AG04449 (cell line): ENCODE measurements at regions not wholly inside any gene's neighbourhood (a gene's known extent, or its start where the extent isn't known, plus 50 kb on each side); places are given as distances from the start of the nearest gene placed in this dataset.
"Not testable (repeated sequence)": the region's sequence is repeated elsewhere in the genome, so short reads cannot be mapped to it uniquely, and the experiment has no call there.

Experiments used
- CTCF ChIA-PET: fragments of 350-600 bp; formaldehyde crosslinking; extraction: SDS; loops from one replicate; lab custom pipeline; 2021; ENCODE audit warnings: antibody characterized with exemption; lab: Yijun Ruan, JAX
- POLR2A ChIA-PET: fragments of 400-600, 350-600 bp; formaldehyde crosslinking; extraction: SDS; loops from one replicate; lab custom pipeline; 2020; ENCODE audit warnings: antibody characterized with exemption, inconsistent platforms; lab: Yijun Ruan, JAX
- DNase-seq: peaks from one replicate; pipeline ENCODE4 v3.0.0-alpha.2; 2010; ENCODE audit warnings: low read depth, low spot score
- H3K4me3 ChIP-seq: 2 replicates; pipeline ENCODE4 v1.5.1; 2011; ENCODE audit warnings: low read depth, mild to moderate bottlenecking, control low read depth, low read length
- TF ChIP-seq, protein P1 (sequence below): IDR thresholded peaks from one replicate; pipeline ENCODE4 v1.5.1; 2011; ENCODE audit warnings: mild to moderate bottlenecking, moderate library complexity, low read length, control low read depth, inconsistent platforms; ENCODE audit not compliant: insufficient read depth; ENCODE audit errors: missing control alignments

DNA sequence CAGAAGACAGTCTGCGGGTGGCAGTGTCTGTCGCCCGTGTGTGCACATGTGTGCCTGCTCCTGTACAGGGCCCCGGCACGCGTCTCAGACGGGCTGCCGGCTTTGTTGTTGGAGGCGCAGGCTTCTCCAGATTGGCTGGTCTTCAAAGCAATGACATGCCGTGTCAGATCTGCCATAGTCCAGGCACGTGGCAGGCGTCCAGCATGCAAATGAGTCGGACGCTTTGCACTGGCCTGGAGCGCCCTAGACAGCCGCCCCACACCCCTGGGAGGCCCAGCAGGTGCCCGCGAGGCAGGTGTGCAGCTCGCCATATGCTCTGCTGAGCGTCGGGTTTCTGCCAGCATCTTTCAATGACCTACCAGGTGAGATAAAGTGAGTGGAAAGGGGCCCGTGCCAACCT, 71.5 kb downstream of the GADD45G start:
- DNase-seq, result no peak
- POLR2A ChIA-PET, result no interaction called here
- TF ChIP-seq, protein P1, sequence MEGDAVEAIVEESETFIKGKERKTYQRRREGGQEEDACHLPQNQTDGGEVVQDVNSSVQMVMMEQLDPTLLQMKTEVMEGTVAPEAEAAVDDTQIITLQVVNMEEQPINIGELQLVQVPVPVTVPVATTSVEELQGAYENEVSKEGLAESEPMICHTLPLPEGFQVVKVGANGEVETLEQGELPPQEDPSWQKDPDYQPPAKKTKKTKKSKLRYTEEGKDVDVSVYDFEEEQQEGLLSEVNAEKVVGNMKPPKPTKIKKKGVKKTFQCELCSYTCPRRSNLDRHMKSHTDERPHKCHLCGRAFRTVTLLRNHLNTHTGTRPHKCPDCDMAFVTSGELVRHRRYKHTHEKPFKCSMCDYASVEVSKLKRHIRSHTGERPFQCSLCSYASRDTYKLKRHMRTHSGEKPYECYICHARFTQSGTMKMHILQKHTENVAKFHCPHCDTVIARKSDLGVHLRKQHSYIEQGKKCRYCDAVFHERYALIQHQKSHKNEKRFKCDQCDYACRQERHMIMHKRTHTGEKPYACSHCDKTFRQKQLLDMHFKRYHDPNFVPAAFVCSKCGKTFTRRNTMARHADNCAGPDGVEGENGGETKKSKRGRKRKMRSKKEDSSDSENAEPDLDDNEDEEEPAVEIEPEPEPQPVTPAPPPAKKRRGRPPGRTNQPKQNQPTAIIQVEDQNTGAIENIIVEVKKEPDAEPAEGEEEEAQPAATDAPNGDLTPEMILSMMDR, result no peak
- CTCF ChIA-PET, result no interaction called here
- no peak overlapping the region for H3K4me3 ChIP-seq

GRCh38 chr9:89677702-89678395, 73.0 kb downstream of the GADD45G start:
- POLR2A ChIA-PET, result no interaction called here
- DNase-seq, result no peak

DNA sequence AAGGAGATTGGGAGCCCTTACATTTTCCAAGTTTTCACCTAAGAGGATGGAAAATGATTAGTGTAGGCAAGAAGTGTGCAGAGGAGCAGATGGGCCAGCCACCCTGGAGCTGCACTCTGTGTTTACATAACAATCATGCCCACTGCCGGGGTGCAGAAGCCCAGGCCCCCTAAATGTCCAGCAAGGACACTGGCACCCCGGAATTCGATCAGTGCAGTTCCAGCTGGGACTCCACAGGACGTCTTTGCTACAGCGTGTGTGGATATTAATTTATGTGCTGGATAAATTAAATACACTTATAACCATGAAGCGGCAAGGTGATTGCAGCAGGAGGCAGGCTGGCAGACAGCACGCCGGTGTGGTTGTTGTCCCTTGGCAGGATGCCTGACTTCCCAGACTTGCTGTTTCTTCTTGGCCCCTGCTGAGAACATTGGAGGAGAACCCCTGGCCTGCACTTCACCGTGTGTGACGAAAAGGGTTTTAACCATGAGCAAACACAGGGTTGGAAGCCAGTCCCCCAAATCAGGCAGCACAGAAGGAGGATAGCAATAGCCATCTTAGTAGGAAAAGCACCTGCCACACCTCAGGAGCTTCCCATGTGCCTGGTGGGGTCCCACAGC, 73.7 kb downstream of the GADD45G start:
- H3K4me3 ChIP-seq, result no peak overlapping the region
- DNase-seq, result no peak
- TF ChIP-seq, protein P1, result no peak
- CTCF ChIA-PET, result no interaction called here
- POLR2A ChIA-PET, result no interaction called here

More at GRCh38 chr9:89677702-89678395, 73.0 kb downstream of the GADD45G start:
- no peak overlapping the region for H3K4me3 ChIP-seq
- CTCF ChIA-PET, result no interaction called here
- TF ChIP-seq, protein P1, result no peak

DNA sequence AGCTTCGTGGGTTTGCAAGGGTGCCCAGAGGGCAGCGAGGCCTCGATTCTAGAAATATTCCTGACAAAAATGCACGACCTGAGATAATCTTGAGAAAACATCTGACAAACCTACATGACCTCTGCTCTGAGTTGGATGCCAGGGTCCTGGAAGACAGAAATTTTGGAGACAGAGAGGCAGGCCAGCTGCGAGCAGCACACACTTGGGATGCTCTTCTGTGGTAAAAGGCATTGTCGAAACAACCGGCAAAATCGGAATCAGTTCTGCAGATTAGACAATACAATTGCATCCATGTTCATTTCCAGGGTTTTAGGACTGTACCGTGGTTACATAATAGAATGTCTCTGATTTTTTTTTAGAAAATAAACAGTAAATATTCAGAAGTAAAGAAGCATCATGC, 74.2 kb downstream of the GADD45G start:
- no peak overlapping the region for H3K4me3 ChIP-seq
- TF ChIP-seq, protein P1, result no peak
- POLR2A ChIA-PET, result no interaction called here

DNA sequence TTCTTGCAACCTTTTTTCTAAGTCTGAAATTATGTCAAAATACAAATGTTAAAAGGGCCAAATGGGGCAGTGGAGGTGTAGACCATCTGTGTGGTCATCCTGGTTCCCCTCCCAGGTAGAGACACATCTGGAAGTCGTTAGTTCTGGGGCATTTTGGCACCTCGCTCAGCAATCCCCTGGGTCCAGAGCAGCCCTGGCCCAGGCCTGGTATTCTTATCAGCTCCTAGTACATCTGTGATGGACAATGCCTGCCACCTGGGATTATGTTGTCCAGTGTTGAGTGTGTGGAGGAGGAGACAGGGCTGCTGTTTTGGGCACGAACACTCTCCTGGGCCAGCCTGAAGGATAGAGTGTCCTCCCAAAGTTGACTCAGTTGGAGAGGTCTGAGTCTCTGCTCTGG, 74.8 kb downstream of the GADD45G start:
- CTCF ChIA-PET, result no interaction called here
- no peak overlapping the region for H3K4me3 ChIP-seq
- TF ChIP-seq, protein P1, result no peak
- DNase-seq, result no peak
- POLR2A ChIA-PET, result no interaction called here

More for the DNA sequence above, 74.2 kb downstream of the GADD45G start:
- CTCF ChIA-PET, result no interaction called here
- DNase-seq, result no peak

- ChIA-PET POLR2A (no interaction called here), CTCF (no interaction called here)
- TF ChIP-seq, protein P1, result no peak
- H3K4me3 ChIP-seq, result no peak overlapping the region
- no peak for DNase-seq
Measured at GRCh38 chr9:89680547-89681467, 76.0 kb downstream of the GADD45G start.

DNA sequence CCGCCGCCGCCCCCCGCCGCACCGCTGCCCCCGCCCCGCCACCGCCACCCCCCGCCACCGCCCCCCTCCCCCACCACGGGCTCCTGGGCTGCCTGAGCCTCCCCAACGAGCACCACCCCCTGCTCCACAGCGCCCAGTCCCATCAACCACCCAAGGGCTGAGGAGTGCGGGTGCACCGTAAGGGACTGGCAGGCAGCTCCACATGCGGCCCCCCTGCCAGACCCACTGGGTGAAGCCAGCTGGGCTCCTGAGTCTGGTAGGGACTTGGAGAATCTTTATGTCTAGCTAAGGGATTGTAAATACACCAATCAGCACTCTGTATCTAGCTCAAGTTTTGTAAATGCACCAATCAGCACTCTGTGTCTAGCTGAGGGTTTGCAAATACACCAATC, 76.7 kb downstream of the GADD45G start:
- DNase-seq, CTCF ChIA-PET, POLR2A ChIA-PET, H3K4me3 ChIP-seq: not testable (repeated sequence)
